Activated CD8-positive, alpha-beta T cell treated with anti-CD3 and anti-CD28 coated beads for 36 hours (primary cell): ENCODE measurements at regions not wholly inside any gene's neighbourhood (a gene's known extent, or its start where the extent isn't known, plus 50 kb on each side); places are given as distances from the start of the nearest gene placed in this dataset.

ENCODE experiments used
- ATAC-seq: fragments of 200-7000 bp; cut with Tn5 transposase; one replicate; pipeline ENCODE4 v1.10.0; 2021; ENCODE audit warnings: mild to moderate bottlenecking, moderate library complexity
- CTCF ChIA-PET: fragments of 350-600 bp; sonication (Branson Sonifier 250); formaldehyde crosslinking; loops from one replicate; lab custom pipeline; 2021; ENCODE audit warnings: antibody characterized with exemption; lab: Charles Lee
- POLR2A ChIA-PET: fragments of 350-600 bp; sonication (Branson Sonifier 250); formaldehyde crosslinking; loops from one replicate; lab custom pipeline; 2021; ENCODE audit warnings: antibody characterized with exemption; lab: Charles Lee
- DNase-seq: peaks from one replicate; pipeline ENCODE4 v3.0.0-alpha.2; 2020
- H3K27ac Mint-ChIP-seq: one replicate; pipeline ENCODE4 v1.8.0; 2021; ENCODE audit warnings: mild to moderate bottlenecking, mixed read lengths
- H3K27me3 Mint-ChIP-seq: one replicate; pipeline ENCODE4 v1.8.0; 2021; ENCODE audit warnings: mixed read lengths
- H3K36me3 Mint-ChIP-seq: one replicate; pipeline ENCODE4 v1.8.0; 2021; ENCODE audit warnings: low read depth, mixed read lengths
- H3K4me1 Mint-ChIP-seq: one replicate; pipeline ENCODE4 v1.8.0; 2021; ENCODE audit warnings: low read depth, mixed read lengths
- H3K4me3 Mint-ChIP-seq: one replicate; pipeline ENCODE4 v1.8.0; 2021; ENCODE audit warnings: mild to moderate bottlenecking, moderate library complexity, mixed read lengths
- H3K9me3 Mint-ChIP-seq: one replicate; pipeline ENCODE4 v1.8.0; 2021; ENCODE audit warnings: mixed read lengths
- CTCF ChIP-seq: fragments of 200-600 bp; IDR thresholded peaks from one replicate; pipeline ENCODE4 v1.8.0; 2022; ENCODE audit warnings: antibody characterized with exemption, mild to moderate bottlenecking
- intact Hi-C: fragments of 100-400 bp; cut with micrococcal nuclease; formaldehyde crosslinking; loops from one replicate; pipeline ENCODE4 v1.10.0; 2022

GRCh38 chr16:66039793-66040192 lies 326.7 kb upstream of the CDH5 start:
- CTCF ChIA-PET: no interaction called here
- peaks cover 3% of the 10 kb centered on the region for H3K27me3 Mint-ChIP-seq
- no peaks in the 10 kb centered on the region for H3K9me3 Mint-ChIP-seq
- intact Hi-C loops: no loop called here
- POLR2A ChIA-PET: no interaction called here
- no peak for TF ChIP-seq CTCF
- no peak overlapping the region for H3K4me3 Mint-ChIP-seq
- no peak overlapping the region for H3K27ac Mint-ChIP-seq
- ATAC-seq (no peak), DNase-seq (no peak)
- no peaks in the 10 kb centered on the region for H3K4me1 Mint-ChIP-seq
- H3K36me3 Mint-ChIP-seq: no peaks in the 10 kb centered on the region

GRCh38 chr16:66036793-66037715 lies 329.4 kb upstream of the CDH5 start:
- CTCF ChIA-PET: no interaction called here
- Mint-ChIP-seq H3K27ac (no peak overlapping the region), H3K9me3 (no peaks in the 10 kb centered on the region), H3K36me3 (no peaks in the 10 kb centered on the region), H3K4me1 (no peaks in the 10 kb centered on the region), H3K27me3 (peaks cover 3% of the 10 kb centered on the region), H3K4me3 (no peak overlapping the region)
- no peak for DNase-seq
- POLR2A ChIA-PET: no interaction called here
- ATAC-seq: no peak
- intact Hi-C loops: no loop called here
- no peak for TF ChIP-seq CTCF

GRCh38 chr16:66036184-66036583 lies 330.3 kb upstream of the CDH5 start:
- H3K27me3 Mint-ChIP-seq: peaks cover 3% of the 10 kb centered on the region
- DNase-seq: no peak
- no peak overlapping the region for H3K27ac Mint-ChIP-seq
- no peak for ATAC-seq
- intact Hi-C loops: no loop called here
- no peaks in the 10 kb centered on the region for H3K36me3 Mint-ChIP-seq
- TF ChIP-seq CTCF: no peak
- no peaks in the 10 kb centered on the region for H3K4me1 Mint-ChIP-seq
- ChIA-PET POLR2A (no interaction called here), CTCF (no interaction called here)
- no peaks in the 10 kb centered on the region for H3K9me3 Mint-ChIP-seq
- no peak overlapping the region for H3K4me3 Mint-ChIP-seq

GRCh38 chr16:66035096-66035495 lies 331.4 kb upstream of the CDH5 start:
- no peaks in the 10 kb centered on the region for H3K27me3 Mint-ChIP-seq
- DNase-seq: no peak
- intact Hi-C loops: no loop called here
- ATAC-seq: no peak
- ChIA-PET CTCF (no interaction called here), POLR2A (no interaction called here)
- H3K27ac Mint-ChIP-seq: no peak overlapping the region
- H3K4me3 Mint-ChIP-seq: no peak overlapping the region
- H3K36me3 Mint-ChIP-seq: no peaks in the 10 kb centered on the region
- H3K9me3 Mint-ChIP-seq: no peaks in the 10 kb centered on the region
- TF ChIP-seq CTCF: no peak
- H3K4me1 Mint-ChIP-seq: no peaks in the 10 kb centered on the region

GRCh38 chr16:66032841-66033240 lies 333.6 kb upstream of the CDH5 start:
- Mint-ChIP-seq H3K27me3 (no peaks in the 10 kb centered on the region), H3K4me1 (no peaks in the 10 kb centered on the region), H3K27ac (no peak overlapping the region), H3K36me3 (no peaks in the 10 kb centered on the region), H3K9me3 (no peaks in the 10 kb centered on the region), H3K4me3 (no peak overlapping the region)
- intact Hi-C loops: no loop called here
- DNase-seq (no peak), ATAC-seq (no peak)
- ChIA-PET CTCF (no interaction called here), POLR2A (no interaction called here)
- TF ChIP-seq CTCF: no peak
